HG02840 (cell line): ENCODE measurements at regions not wholly inside any gene's neighbourhood (a gene's known extent, or its start where the extent isn't known, plus 50 kb on each side); places are given as distances from the start of the nearest gene placed in this dataset.

Experiments
- ATAC-seq: cut with Tn5 transposase; IDR thresholded peaks from one replicate; pipeline ENCODE4 v1.9.1; 2021; ENCODE audit warnings: mild to moderate bottlenecking, moderate library complexity, moderate number of reproducible peaks; ENCODE audit not compliant: unreplicated experiment, low FRiP score

- ATAC-seq: no peak
These were observed 184.5 kb upstream of the CHRNA7 start for GRCh38 chr15:31845791-31846190.

DNA sequence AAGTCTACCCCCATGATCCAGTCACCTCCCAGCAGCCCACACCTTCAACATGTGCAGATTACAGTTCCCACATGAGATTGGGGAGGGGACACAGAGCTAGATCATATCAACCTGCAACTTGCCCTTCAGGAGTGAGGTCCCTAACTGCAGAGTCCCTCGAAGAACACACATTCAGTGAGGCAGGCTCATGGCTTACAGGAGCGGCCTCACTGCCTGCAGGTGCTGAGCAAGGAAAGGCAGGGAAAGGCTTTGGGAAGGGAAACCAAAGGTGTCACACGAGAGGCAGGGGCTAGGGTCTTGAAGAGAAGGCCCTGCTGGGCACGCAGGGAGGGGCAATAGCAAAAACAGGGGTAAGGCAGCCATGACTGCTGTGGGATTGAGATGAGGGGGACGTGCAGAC is 182.4 kb upstream of the CHRNA7 start:
- ATAC-seq: no peak

DNA sequence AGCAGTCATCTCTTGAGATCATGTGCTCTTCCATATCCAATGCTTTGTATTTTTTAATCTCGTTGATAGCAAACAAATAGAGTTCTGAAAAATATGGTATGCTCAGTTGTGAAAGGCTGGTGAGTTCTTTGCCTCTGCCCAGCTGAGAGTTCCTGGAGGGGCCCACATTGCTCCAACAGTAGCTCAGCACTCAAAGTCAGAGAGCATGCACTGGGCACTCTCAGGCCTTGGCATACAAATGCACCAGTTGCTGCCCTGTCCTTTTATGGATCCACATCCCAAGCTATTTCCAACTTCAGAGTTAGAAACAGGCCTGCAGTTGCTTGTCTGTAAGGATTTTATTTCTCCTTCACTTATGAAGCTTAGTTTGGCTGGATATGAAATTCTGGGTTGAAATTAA is 181.7 kb upstream of the CHRNA7 start:
- no peak for ATAC-seq

DNA sequence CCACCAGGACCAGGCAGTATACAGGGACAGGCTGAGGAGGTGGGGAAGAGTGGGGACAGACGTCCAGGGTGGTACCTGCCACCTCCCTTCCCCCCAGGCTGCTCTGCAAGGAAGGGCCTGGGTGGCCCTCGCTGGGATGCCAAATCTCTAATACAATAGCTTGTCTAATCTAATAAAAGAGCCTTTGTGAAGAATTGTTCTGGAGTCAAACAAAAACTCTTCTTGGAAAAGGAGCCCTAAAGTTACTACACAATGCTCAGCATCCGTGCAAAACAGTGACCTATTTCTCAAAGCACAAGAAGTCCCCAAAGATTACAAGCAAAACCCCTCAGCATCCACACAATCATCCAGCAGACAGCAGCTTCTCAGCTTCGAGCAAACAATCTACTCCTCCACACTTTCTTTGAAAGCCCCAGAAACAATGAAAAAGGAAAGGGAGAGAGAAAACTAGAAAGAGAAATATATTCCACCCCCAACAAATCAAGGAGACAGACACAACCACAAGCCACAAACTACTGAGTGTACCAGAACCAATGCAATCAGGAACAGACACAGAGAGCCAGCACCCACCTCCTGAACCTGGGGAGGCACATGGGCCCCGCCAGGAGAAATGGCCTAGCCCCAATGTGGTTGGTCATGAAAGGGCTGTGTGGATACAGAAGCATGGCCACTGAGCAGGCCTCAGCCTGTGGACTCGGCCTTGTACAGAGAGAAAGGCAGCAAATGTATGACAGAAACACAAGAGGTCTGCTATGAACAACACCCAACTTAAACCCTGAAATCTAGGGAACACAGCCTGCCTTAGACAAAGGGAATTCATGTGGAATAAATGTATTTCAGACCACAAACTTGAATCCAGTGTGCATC is 177.1 kb upstream of the CHRNA7 start:
- no peak for ATAC-seq

- ATAC-seq: no peak
These were observed 173.7 kb upstream of the CHRNA7 start for GRCh38 chr15:31856581-31856980.

DNA sequence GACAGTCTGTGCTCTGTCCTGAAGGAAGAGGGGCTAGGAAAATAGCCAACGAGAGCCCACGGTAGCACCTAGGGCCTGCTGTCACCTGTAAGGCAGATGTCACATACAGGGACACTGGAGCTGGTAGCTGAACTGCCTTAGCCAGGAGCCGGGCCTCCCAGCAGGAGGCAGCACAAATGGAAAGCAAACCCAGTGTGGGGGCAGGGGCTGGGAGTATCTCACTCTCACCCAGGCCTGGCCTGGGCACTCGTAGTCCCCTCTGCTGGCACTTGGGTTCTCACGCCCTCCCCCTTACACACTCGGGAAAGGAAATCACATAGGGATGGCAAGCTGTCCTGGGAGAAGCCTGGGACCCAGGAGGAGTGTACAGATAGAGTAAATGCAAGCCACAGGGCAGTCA is 173.1 kb upstream of the CHRNA7 start:
- no peak for ATAC-seq

GRCh38 chr15:31858026-31858425 is 172.3 kb upstream of the CHRNA7 start:
- ATAC-seq: no peak

- no peak for ATAC-seq
These were observed 164.1 kb upstream of the CHRNA7 start for GRCh38 chr15:31866248-31866647.

DNA sequence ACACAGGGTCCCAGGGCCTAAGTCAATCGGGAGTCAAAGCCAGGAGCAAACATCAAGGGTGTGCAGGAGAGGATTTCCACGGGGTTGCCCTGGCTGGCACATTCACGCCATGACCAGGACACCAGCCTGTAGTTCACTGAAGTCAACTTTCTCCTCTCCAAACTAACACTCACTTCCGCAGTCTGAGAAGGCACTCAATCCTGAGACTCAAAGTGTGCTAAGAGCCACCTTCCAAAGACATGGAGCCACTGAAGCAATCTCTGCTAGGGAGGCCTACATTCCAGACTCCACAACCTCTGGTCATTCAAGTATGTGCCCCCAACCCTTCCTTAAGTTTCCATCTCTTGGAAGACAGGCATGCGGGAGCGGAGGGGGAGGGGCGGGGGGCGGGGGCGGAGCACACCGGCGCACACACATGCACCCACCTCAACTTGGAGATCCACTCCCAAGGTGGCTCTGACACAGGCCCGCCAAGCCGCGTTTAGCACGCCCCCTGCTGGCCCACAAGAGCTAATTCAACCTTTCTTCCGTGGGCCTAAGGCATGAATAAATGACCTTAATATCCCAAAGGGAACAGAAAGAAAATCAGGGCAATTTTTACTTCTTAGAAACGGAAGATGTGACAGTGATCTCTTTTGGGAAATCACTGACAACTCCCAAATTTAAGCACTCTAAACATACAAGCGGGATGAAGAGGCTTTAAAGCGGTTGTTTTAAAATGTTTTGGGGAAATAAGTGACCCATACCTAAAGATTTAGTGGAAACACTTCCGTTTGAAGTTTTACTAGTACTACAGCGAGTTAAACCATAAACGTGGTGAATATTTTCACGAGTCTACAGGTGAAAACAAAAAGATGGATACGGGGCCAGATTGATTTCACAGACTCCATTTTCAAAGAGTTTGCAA is 162.5 kb upstream of the CHRNA7 start:
- ATAC-seq: no peak

DNA sequence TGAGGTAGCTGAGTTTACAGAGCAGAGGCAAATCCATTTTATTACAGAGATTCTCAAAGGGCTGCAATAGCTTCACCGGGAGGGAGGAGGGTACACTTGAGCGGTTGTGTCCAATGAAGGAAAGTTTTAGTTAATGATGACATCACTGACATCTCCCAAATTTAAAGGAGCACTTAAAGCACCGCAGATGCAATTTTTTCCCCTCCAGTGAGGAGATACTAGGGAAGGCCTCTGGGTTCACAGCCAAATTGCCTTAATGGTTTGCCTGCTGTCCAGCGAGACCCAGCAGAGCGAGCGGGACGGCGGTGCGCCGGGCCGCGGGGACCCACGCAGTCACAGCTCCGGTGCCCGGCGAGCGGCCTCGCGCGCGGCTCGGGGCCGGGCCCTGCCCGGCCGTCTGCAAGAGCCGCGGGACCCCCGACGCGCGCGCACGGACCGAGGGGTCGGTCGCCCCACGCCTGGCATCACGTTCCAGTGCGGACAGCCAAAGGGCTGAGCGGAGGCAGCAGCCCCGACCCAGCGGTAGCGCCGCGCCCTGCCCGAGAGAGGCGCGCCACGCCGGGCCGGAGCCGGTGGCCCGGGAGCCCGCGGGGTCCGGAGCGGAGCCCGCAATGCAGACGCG is 160.5 kb upstream of the CHRNA7 start:
- ATAC-seq: no peak

GRCh38 chr15:31870328-31871165 is 159.8 kb upstream of the CHRNA7 start, which contains the start of gene OTUD7A:
OTUD7A (minus strand) TSS chr15:31870673.
- peak; percentile 84 for ATAC-seq

DNA sequence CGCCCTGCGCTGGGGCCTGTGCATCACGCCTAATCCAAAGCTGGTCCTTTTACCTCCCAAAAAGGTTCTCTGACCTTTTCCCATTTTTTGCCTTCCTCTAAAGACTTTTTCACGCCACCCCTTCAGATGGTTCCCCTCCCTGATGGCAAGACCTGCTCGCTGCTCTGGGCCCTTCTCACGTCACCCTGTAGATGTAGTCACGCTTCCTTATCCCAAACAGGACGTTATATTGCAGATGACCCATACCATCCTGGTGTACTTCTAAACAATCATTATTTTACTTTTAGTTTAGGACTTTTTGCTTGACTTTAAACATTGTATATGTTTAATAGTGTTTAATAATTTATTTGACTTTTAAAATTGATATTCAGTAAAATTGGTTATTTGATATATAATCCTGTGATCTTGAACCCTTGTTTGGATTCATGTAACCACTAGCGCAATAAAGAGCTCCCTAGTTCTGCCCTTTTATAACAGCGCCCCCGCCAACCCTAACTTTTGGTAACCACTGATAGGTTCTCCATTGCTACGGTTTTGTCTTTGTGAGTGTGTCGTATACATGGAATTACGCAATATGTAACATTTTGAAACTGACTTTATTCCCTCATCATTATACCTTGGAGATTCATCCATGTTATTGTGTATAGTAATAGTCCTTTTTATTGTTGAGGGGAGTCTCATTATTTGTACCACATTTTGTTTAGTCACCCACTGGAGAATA is 159.0 kb upstream of the CHRNA7 start:
- ATAC-seq: no peak

GRCh38 chr15:31871887-31872281 is 158.4 kb upstream of the CHRNA7 start:
- no peak for ATAC-seq

GRCh38 chr15:31887246-31887645 is 143.1 kb upstream of the CHRNA7 start:
- ATAC-seq: no peak

DNA sequence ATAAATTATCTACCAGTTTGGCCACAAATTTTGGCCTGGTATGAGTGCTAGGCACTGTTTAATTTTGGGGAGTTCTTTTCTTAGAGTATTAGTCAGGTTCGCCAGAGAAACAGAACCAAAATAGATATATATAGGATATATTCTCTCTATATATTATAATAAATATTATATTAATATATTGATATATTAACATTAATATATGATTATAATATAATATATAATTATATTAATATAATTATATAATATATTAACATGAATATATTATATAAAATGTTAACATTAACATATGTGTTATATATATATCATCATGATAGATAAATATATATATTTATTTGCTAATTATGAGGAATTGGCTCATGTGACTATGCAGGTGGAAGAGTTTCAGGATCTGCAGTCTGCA is 137.8 kb upstream of the CHRNA7 start:
- no peak for ATAC-seq

DNA sequence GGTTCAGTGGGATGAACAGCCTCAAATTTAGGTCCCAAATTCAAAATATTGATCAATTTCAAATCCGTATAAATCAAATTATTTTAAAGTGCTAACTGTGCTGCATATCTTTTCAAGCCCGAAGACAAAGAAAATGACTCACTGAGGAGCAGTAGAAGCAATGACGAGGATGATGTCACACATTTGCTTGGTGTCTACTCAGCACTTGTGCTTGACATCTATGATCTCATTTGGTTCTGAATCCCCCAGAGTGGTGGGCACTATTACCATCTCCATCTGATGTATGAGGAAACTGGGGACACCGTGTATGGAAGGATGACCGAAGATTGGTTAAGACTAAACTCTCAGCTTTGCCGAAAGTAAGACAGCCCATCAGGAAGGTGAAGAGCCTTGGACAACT is 136.5 kb upstream of the CHRNA7 start:
- no peak for ATAC-seq

- no peak for ATAC-seq
These were observed 132.6 kb upstream of the CHRNA7 start for GRCh38 chr15:31897746-31898145.

DNA sequence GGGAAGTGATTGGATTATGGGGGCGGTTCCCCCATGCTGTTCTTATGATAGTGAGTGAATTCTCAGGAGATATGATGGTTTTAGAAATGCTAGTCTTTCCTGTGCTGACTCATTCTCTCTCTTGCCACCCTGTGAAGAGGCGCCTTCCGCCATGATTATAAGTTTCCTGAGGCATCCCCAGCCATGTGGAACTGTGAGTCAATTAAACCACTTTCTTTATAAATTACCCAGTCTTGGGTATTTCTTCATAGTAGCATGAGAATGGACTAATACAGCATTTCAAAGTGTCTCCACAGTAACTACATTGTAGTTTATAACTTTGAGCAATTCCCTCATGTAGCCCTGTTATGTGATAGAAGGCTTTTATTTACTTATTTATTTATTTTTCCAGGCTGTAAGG is 128.8 kb upstream of the CHRNA7 start:
- ATAC-seq: no peak

DNA sequence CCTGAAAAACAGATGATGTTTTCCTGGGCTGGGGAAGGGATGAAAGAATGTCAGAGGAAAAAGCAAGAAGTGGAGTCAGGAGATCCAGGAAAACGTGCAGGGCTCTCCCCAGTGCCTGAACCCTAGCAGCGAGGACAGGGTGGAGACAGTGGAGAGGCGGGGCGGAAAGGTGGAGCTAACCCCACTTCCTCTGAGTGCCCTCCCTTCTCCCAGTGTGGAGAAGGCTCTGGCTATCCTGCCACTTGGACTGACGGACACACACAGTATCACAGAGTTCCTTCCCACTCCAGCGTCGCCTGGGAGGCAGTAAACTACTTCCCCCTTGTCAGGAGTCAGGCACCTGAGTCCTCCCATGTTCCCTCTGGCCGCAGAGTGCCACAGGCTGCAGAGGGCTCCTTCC is 125.3 kb upstream of the CHRNA7 start:
- no peak for ATAC-seq

DNA sequence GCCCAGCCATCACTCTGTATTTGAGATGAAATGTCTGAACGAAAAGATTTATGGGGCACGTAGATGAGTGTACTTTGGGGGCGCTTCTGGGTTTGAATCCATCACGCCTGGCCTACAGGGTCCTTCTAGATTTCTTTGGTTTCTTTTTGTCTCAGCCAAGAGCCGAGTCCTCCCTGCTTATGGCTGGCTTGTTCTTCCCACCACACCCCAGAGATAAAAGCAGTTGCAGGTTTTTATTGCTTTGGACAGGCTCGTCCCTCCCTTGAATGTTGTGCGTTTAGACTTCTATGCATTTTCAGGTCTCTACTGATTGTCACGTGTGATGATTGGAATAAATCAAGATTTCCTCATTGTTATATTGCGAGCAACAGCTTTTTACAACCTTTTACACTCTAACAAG is 104.8 kb upstream of the CHRNA7 start:
- no peak for ATAC-seq
